ENCODE measurements at regions not wholly inside any gene's neighbourhood (a gene's known extent, or its start where the extent isn't known, plus 50 kb on each side); places are given as distances from the start of the nearest gene placed in this dataset.
"Not testable (repeated sequence)": the region's sequence is repeated elsewhere in the genome, so short reads cannot be mapped to it uniquely, and the experiment has no call there.

GRCh38 chr12:72995029-72995428 lies 722.9 kb downstream of the TRHDE start:
- H3K4me1 ChIP-seq (ENCODE audit: control insufficient read depth in 1 of 2, extremely low read depth in 1 of 2, insufficient read depth in 2 of 2, low read length in 2 of 2); H3K4me3 Mint-ChIP-seq; CTCF ChIA-PET; H3K27me3 ChIP-seq (replicated peaks in 1 of 2; ENCODE audit: control insufficient read depth in 2 of 2, extremely low read depth in 1 of 2, insufficient read depth in 2 of 2, low read length in 1 of 2); DNase-seq; H3K4me1 Mint-ChIP-seq; H3K36me3 ChIP-seq (ENCODE audit: control insufficient read depth in 2 of 2, extremely low read depth in 1 of 2, insufficient read depth in 1 of 2, low read length in 1 of 2); H3K27me3 Mint-ChIP-seq; H3K36me3 Mint-ChIP-seq; H3K9me3 ChIP-seq; H3K4me3 ChIP-seq (ENCODE audit: control insufficient read depth in 1 of 2, extremely low read depth in 1 of 2, low read length in 1 of 2); ATAC-seq (replicated peaks in 1 of 4); POLR2A ChIA-PET; H3K27ac Mint-ChIP-seq; H3K27ac ChIP-seq (ENCODE audit: low read length): not testable (repeated sequence)
- H3K9me3 Mint-ChIP-seq: peaks cover 5 to 11% (median 7%) of the 10 kb centered on the region in 3 donors

GRCh38 chr12:72995616-72996015 lies 723.4 kb downstream of the TRHDE start:
- Histone ChIP-seq H3K27ac (ENCODE audit: low read length) (no peak overlapping the region), H3K4me1 (ENCODE audit: control insufficient read depth in 1 of 2, extremely low read depth in 1 of 2, insufficient read depth in 2 of 2, low read length in 2 of 2) (no peaks in the 10 kb centered on the region), H3K9me3 (no peaks in the 10 kb centered on the region), H3K4me3 (ENCODE audit: control insufficient read depth in 1 of 2, extremely low read depth in 1 of 2, low read length in 1 of 2) (no peak overlapping the region), H3K27me3 (replicated peaks in 1 of 2; ENCODE audit: control insufficient read depth in 2 of 2, extremely low read depth in 1 of 2, insufficient read depth in 2 of 2, low read length in 1 of 2) (no peaks in the 10 kb centered on the region), H3K36me3 (ENCODE audit: control insufficient read depth in 2 of 2, extremely low read depth in 1 of 2, insufficient read depth in 1 of 2, low read length in 1 of 2) (no peaks in the 10 kb centered on the region)
- Mint-ChIP-seq H3K4me1 (no peaks in the 10 kb centered on the region), H3K9me3 (peaks cover 5 to 10% (median 7%) of the 10 kb centered on the region in 3 donors), H3K27me3 (no peaks in the 10 kb centered on the region), H3K4me3 (no peak overlapping the region), H3K36me3 (no peaks in the 10 kb centered on the region), H3K27ac (no peak overlapping the region)
- ATAC-seq (replicated peaks in 1 of 4): no peak
- ChIA-PET POLR2A (no interaction called here), CTCF (no interaction called here)
- 94% methylated on average over 4 of the region's 5 CpGs for WGBS (ENCODE audit: insufficient coverage)
- no peak for DNase-seq

DNA sequence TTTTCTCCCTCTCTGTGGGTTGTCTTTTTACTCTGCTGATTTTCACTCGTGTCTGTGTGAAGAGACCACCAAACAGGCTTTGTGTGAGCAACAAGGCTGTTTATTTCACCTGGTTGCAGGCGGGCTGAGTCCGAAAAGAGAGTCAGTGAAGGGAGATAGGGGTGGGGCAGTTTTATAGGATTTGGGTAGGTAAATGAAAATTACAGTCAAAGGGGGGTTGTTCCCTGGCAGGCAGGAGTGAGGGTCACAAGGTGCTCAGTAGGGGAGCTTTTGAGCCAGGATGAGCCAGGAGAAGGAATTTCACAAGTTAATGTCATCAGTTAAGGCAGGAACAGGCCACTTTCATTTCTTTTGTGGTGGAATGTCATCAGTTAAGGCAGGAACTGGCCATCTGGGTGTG lies 729.6 kb downstream of the TRHDE start:
- 81% methylated on average over 2 of the region's 3 CpGs for WGBS (ENCODE audit: insufficient coverage)
- H3K9me3 ChIP-seq; POLR2A ChIA-PET; H3K4me3 ChIP-seq (ENCODE audit: control insufficient read depth in 1 of 2, extremely low read depth in 1 of 2, low read length in 1 of 2); H3K36me3 Mint-ChIP-seq; CTCF ChIA-PET; H3K36me3 ChIP-seq (ENCODE audit: control insufficient read depth in 2 of 2, extremely low read depth in 1 of 2, insufficient read depth in 1 of 2, low read length in 1 of 2); H3K4me1 Mint-ChIP-seq; H3K27ac ChIP-seq (ENCODE audit: low read length); H3K4me1 ChIP-seq (ENCODE audit: control insufficient read depth in 1 of 2, extremely low read depth in 1 of 2, insufficient read depth in 2 of 2, low read length in 2 of 2); H3K27ac Mint-ChIP-seq; H3K9me3 Mint-ChIP-seq; ATAC-seq (replicated peaks in 1 of 4); H3K27me3 Mint-ChIP-seq; DNase-seq; H3K27me3 ChIP-seq (replicated peaks in 1 of 2; ENCODE audit: control insufficient read depth in 2 of 2, extremely low read depth in 1 of 2, insufficient read depth in 2 of 2, low read length in 1 of 2); H3K4me3 Mint-ChIP-seq: not testable (repeated sequence)

DNA sequence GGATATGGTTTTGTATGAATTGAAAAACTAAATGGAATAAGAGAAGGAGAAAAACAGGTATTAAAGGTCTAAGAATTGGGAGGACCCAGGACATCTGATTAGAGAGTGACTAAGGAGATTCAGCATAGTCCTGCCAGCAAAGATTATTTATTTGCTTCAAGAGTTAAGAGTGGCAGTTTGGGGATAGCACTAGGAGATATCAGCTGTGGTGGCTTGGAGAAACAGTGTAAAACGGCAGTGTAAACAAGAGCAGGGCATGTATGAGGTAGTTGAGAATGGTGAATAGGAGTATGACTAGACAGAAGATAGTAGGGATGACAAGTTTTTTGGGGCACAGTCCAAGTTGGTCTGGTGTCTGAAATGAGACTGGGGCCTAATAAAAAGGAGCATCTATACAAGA lies 730.3 kb downstream of the TRHDE start:
- H3K27me3 ChIP-seq (replicated peaks in 1 of 2; ENCODE audit: control insufficient read depth in 2 of 2, extremely low read depth in 1 of 2, insufficient read depth in 2 of 2, low read length in 1 of 2); CTCF ChIA-PET; H3K4me3 Mint-ChIP-seq; POLR2A ChIA-PET; H3K4me1 Mint-ChIP-seq; H3K36me3 ChIP-seq (ENCODE audit: control insufficient read depth in 2 of 2, extremely low read depth in 1 of 2, insufficient read depth in 1 of 2, low read length in 1 of 2); ATAC-seq (replicated peaks in 1 of 4); H3K27ac Mint-ChIP-seq; H3K36me3 Mint-ChIP-seq; DNase-seq; H3K4me1 ChIP-seq (ENCODE audit: control insufficient read depth in 1 of 2, extremely low read depth in 1 of 2, insufficient read depth in 2 of 2, low read length in 2 of 2); H3K9me3 Mint-ChIP-seq; H3K4me3 ChIP-seq (ENCODE audit: control insufficient read depth in 1 of 2, extremely low read depth in 1 of 2, low read length in 1 of 2); H3K27ac ChIP-seq (ENCODE audit: low read length); H3K9me3 ChIP-seq; H3K27me3 Mint-ChIP-seq: not testable (repeated sequence)
- WGBS (ENCODE audit: insufficient coverage): 70% methylated on average over 1 of the region's 1 CpG

DNA sequence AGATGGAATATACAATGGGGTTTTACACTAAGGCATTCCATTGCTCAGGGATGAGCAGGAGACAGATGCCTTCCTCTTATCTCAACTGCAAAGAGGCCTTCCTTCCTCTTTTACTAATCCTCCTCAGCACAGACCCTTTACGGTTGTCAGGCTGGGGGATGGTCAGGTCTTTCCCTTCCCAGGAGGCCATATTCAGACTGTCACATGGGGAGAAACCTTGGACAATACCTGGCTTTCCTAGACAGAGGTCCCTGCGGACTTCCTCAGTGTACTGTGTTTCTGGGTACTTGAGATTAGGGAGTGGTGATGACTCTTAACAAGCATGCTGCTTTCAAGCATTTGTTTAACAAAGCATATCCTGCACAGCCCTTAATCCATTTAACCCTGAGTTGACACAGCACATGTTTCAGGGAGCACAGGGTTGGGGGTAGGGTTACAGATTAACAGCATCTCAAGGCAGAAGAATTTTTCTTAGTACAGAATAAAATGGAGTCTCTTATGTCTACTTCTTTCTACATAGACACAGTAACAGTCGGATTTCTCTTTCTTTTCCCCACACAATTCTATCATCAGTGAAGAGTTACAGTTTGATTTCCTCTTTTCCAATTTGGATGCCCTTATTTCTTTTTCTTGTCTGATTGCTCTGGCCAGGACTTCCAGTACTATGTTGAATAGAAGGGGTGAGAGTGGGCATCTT lies 737.1 kb downstream of the TRHDE start:
- H3K27ac ChIP-seq (ENCODE audit: low read length); H3K27me3 ChIP-seq (replicated peaks in 1 of 2; ENCODE audit: control insufficient read depth in 2 of 2, extremely low read depth in 1 of 2, insufficient read depth in 2 of 2, low read length in 1 of 2); ATAC-seq (replicated peaks in 1 of 4); H3K36me3 Mint-ChIP-seq; H3K36me3 ChIP-seq (ENCODE audit: control insufficient read depth in 2 of 2, extremely low read depth in 1 of 2, insufficient read depth in 1 of 2, low read length in 1 of 2); H3K27ac Mint-ChIP-seq; H3K4me1 Mint-ChIP-seq; POLR2A ChIA-PET; CTCF ChIA-PET; H3K4me3 ChIP-seq (ENCODE audit: control insufficient read depth in 1 of 2, extremely low read depth in 1 of 2, low read length in 1 of 2); H3K9me3 ChIP-seq; H3K27me3 Mint-ChIP-seq; H3K4me1 ChIP-seq (ENCODE audit: control insufficient read depth in 1 of 2, extremely low read depth in 1 of 2, insufficient read depth in 2 of 2, low read length in 2 of 2); DNase-seq; H3K4me3 Mint-ChIP-seq: not testable (repeated sequence)
- H3K9me3 Mint-ChIP-seq: peaks cover 7 to 18% (median 10%) of the 10 kb centered on the region in 3 donors
- WGBS (ENCODE audit: insufficient coverage): no CpG with 5 or more reads among the region's 3 CpGs

DNA sequence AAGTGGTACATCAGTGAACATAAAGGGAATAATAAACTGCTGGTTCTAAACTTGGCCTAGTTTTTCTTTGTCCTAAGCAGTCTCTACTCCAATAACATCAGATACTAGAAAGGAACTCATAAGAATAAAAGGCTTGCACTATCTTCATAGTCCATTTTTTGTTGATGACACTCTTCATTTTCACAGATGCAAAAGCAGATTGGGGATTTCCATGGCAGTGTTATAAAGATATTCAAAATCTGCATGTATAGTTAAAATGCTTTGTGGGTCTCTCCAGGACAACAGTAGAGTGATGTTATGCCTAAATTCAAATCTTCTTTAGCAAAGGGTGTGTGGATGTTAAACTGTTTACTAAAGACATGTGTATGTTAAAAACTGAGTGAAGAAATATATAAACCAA lies 745.8 kb downstream of the TRHDE start:
- Histone ChIP-seq H3K36me3 (ENCODE audit: control insufficient read depth in 2 of 2, extremely low read depth in 1 of 2, insufficient read depth in 1 of 2, low read length in 1 of 2) (no peaks in the 10 kb centered on the region), H3K4me3 (ENCODE audit: control insufficient read depth in 1 of 2, extremely low read depth in 1 of 2, low read length in 1 of 2) (no peak overlapping the region), H3K27me3 (replicated peaks in 1 of 2; ENCODE audit: control insufficient read depth in 2 of 2, extremely low read depth in 1 of 2, insufficient read depth in 2 of 2, low read length in 1 of 2) (no peaks in the 10 kb centered on the region), H3K4me1 (ENCODE audit: control insufficient read depth in 1 of 2, extremely low read depth in 1 of 2, insufficient read depth in 2 of 2, low read length in 2 of 2) (no peaks in the 10 kb centered on the region), H3K27ac (ENCODE audit: low read length) (no peak overlapping the region), H3K9me3 (no peaks in the 10 kb centered on the region)
- Mint-ChIP-seq H3K4me3 (no peak overlapping the region), H3K4me1 (no peaks in the 10 kb centered on the region), H3K36me3 (no peaks in the 10 kb centered on the region), H3K9me3 (peaks cover 11 to 21% (median 16%) of the 10 kb centered on the region in 3 donors), H3K27me3 (no peaks in the 10 kb centered on the region), H3K27ac (no peak overlapping the region)
- ChIA-PET POLR2A (no interaction called here), CTCF (no interaction called here)
- no peak for ATAC-seq (replicated peaks in 1 of 4)
- no peak for DNase-seq

DNA sequence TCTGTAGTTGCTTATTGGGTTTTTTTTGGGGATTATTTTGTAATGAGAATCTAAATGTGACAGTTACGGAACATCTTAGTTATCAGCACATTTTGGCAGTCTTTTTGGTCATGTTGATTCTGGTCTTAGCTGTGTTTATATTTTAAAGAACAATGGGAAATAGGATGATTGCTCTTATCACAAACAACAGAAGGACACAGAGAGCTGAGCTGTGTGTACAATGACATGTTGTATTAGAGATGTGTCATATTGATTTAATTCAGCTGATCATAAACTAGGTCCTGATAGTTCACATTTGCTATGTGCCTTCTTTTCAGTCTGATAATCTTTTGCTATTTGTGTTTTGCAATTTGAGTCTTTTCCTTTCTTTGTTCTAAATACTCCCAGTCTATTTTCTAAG lies 781.7 kb downstream of the TRHDE start:
- POLR2A ChIA-PET: no interaction called here
- no peak for ATAC-seq (replicated peaks in 1 of 4)
- no CpG with 5 or more reads among the region's 1 CpG for WGBS (ENCODE audit: insufficient coverage)

More for the DNA sequence above, 781.7 kb downstream of the TRHDE start:
- Histone ChIP-seq H3K9me3 (no peaks in the 10 kb centered on the region), H3K36me3 (ENCODE audit: control insufficient read depth in 2 of 2, extremely low read depth in 1 of 2, insufficient read depth in 1 of 2, low read length in 1 of 2) (no peaks in the 10 kb centered on the region), H3K4me3 (ENCODE audit: control insufficient read depth in 1 of 2, extremely low read depth in 1 of 2, low read length in 1 of 2) (no peak overlapping the region), H3K27ac (ENCODE audit: low read length) (no peak overlapping the region), H3K27me3 (replicated peaks in 1 of 2; ENCODE audit: control insufficient read depth in 2 of 2, extremely low read depth in 1 of 2, insufficient read depth in 2 of 2, low read length in 1 of 2) (no peaks in the 10 kb centered on the region), H3K4me1 (ENCODE audit: control insufficient read depth in 1 of 2, extremely low read depth in 1 of 2, insufficient read depth in 2 of 2, low read length in 2 of 2) (no peaks in the 10 kb centered on the region)
- Mint-ChIP-seq H3K9me3 (peaks cover 14 to 25% (median 21%) of the 10 kb centered on the region in 3 donors), H3K4me1 (no peaks in the 10 kb centered on the region), H3K27me3 (no peaks in the 10 kb centered on the region), H3K36me3 (no peaks in the 10 kb centered on the region), H3K27ac (no peak overlapping the region), H3K4me3 (no peak overlapping the region)
- no peak for DNase-seq
- CTCF ChIA-PET: no interaction called here

Measured in T-cell (primary cell).